ENCODE measurements at regions not wholly inside any gene's neighbourhood (a gene's known extent, or its start where the extent isn't known, plus 50 kb on each side); places are given as distances from the start of the nearest gene placed in this dataset.

DNA sequence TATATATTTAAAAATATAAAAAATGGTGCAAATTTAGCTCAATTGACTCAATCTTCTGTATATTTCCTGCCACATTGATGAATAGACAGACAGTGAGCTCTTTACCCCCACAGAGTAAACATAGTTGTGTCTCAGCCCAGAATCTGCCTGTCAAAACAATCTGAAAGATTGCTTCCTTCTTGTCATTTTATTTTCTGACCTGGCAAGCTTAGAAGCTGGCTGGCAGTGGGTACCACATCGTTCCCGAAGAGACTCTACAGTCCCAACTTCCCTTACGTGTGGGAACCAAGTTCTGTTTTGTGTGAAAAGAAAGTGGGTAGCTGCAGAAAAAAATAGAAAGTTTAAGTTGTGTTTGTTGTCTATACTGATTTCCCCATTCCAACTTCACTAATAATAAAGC, 629.3 kb upstream of the NEGR1 start:
- DNase-seq: no peak

DNA sequence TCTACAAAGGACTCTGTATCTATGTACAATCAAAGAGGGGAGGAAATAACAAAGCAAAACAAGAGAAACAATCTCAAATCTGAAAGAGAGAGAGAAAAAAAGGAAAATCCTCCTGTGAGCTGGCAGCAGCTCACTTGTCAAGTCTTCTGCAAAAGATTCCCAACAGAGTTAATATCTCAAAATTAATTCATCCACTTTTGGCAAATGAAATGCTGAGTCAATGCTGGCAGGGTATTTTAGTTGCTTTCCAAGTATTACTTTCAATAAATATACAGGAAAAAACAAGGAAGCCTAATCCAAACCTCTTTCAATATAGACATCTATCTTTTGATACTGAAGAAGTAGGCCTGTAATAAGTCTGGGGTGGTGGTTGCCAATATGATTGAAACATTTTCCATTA, 613.9 kb upstream of the NEGR1 start:
- DNase-seq: no peak

DNA sequence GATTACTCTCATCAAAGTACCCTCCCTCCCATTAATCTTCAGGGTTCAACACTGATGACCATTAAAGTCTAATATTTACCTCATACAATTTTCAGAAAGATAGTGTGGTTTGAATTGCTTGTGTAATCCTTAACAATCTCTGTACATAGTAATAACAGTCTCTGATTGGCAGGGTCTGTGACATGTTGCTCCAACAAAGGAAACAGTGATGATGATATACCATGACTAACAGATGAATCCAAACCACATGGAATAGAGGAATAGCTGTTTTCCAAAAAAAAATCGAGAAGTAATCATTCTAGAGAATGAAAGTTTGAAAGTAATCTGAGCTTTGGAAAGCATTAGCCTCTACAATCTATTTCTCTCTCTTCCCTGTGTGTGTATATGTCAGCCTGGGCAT, 610.1 kb upstream of the NEGR1 start:
- DNase-seq: no peak

DNA sequence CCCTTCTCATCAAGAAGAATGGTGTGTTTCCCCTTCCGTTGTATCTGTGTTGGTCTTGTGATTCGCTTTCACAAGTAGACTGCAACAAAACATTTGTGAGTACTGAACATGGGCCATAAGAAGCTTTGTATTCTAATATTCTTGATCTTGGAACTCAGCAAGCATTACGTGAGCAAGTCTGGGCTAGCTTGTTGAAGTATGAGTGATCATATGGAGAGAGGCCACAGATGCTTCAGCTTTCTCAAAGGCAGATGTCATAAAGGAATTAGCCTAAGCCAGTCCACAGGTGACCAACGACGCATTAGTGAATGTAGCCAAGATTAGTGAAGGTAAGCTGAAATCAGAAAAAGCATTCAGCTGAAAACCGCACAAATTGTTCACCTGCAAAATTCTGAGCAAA, 609.6 kb upstream of the NEGR1 start:
- DNase-seq: no peak

DNA sequence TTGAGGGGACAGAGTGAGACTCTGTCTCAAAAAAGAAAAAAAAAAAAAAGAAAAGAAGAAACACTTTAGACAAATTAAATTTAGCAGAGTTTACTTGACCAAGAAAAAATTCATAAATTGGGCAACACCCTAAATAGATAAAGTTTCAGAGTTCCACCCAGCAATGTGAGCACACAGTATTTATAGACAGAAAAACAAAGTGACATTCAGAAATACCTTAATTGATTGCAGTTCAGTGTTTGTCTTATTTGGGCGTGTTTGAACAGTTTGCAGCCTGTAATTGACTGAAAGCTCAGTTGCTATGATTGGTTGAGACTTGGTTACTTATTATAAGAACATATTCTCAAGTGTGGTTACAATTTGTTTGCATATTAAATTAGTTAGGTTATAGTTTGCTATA, 603.5 kb upstream of the NEGR1 start:
- DNase-seq: no peak

DNA sequence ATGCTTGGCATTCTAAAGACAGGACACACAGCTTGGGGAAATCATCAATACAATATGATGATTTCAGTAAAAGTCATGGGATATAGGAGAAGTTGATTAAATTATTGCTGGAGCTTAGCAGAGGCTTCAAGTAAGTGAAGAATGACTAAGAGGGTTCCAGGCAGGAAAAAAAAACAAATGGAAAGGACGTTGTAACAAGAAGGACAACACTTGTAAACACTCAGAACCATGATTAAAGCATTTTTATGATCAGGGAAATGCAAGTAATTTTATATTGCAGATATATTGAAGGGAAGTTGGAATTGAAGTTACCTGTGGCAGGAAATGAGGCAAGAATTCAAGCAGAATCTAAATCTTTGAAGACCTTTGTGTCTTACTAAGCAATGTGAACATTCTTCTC, 602.7 kb upstream of the NEGR1 start:
- DNase-seq: no peak

DNA sequence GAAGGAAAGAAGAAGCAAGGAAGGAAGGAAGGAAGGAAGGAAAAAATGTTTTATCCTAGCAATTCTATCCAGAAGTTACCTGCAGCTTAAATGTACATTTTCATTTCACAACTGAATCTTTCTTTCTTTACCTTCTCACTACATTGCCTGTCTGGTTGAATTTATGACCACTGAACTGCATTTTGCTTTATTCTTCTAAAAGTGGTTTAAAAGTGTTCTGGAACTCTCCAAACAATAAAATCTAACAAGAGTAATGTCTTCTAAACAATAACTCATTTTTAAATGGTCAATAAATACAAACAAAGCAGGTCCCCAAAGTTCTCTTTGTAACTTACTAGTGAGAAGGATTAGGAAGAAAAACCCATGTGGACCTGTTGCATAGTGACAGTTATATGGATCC, 587.5 kb upstream of the NEGR1 start:
- no peak for DNase-seq

DNA sequence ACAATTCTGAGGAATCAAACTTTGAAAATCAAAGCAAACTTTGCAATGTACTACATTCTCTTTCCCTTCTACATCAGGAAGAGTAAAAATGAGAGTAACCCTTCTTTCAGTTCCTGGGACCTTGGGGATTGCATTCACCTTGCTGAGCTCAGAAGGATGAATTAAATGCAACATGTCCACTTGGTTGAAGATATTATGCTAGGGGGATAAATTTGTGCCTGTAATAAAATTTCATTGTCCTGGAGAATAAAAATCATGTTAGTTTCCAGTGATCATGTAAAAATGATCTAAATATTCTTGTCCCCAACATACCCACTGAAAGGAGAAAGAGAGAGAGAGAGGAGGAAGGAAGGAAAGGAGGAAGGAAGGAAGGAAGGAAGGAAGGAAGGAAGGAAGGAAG, 587.1 kb upstream of the NEGR1 start:
- no peak for DNase-seq

DNA sequence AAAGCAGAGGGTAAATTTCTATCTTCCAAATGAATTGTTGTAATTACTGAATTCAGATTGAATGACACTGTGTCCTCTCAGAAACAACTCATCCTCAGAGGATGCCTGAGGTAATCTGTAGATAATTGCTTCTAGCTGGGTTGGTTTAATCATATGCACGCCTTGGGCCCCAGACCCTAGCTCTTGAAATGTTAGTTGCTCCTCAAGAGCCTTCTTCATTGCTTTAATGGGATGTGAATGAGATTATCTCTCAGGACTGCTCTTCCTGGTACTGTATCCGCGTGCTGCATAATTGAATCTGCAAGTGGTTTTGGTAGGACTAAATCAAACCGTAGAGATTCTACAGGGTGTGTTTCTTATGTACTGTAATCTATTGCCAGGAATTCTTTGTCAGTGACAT, 569.3 kb upstream of the NEGR1 start:
- no peak for DNase-seq

DNA sequence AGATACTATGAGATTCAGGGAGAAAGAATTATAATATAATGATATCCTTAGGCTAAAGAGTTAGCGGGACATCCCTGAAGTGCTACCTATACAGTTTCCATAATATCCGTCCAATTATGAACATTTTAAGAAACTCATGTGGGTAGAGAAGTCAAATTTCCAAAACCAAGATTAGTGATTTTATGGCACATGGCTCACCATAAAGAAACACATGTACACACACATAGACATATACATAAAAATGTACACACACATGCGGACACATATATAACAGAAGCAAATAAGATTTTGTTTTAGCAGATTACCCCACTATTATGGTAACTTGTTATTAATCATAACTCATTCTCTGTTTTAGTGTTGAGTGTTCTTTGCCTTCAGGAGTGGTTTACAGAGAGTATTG, 566.7 kb upstream of the NEGR1 start:
- DNase-seq: no peak

DNA sequence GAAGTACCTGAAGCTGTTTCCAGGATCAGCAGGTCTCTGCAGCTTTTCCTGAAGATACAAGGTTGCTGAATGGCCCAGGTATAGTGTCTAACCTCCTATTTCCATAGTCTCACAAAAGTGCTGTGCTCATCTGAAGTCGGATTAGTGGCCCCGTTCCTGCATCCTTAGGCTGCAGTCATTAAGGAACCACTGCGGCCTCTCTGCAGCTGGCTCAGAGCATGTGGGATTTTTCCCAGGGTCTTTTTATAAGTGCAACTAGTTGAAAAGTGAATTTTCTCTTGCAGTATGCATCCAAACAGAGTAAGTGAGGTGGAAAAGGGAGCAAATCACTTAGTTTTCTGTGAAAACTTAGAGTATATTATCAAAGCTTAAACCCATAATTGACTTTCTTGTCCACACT, 565.3 kb upstream of the NEGR1 start:
- DNase-seq: no peak

DNA sequence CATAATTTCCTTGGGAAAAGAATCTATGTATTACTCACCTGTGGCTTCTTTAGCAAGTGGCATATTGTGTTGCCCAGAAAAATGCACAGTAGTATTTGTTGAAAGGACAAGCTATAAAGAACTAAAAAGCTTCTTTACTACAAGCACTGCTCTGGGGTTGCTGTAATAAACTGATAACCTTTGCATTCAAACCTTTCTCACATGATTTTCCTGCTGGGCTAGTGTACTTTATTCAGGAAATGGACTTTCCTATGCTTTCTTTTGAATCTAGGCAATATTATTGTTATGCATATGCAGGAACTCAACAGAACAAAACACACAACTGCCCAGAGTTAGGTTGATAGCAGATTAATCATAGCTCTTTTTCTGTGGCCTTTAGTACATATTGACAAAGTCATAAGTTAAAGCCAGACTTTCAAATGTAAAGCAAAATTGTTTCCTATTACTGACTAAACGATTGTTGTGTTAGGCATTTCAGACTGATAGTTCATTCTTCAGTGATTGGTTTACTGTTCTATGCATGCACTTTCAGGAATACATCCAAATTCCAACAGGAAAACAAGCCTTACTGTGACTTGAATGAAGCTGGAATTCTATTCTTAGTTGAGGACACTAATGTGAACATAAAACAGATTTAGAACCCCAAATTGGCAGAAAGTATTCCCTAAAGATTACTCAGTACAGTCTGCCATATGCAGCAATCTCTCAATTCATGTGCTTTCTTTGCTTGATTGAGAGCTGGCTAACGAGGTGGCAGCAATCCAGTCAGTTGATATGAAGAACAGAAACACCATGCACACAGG, 564.3 kb upstream of the NEGR1 start:
- DNase-seq: no peak

DNA sequence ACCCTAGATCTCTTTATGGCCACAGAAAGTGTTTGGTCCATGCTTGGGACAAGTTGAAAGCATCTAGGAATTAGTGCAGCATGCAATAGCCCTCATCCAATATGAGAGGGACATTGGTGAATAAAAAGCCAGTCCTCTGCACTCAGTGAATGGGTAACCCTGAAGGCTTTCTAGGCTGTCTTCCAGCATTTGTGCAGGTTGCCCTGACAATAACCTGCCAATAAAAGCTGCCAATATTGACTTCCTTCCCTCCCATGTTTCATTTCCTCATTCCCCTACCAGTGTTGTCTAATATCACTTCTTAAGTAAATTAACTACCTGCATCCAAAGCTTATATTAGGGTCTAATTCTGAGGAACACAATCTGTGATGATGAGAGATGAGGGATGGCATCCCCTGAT, 563.6 kb upstream of the NEGR1 start:
- no peak for DNase-seq

DNA sequence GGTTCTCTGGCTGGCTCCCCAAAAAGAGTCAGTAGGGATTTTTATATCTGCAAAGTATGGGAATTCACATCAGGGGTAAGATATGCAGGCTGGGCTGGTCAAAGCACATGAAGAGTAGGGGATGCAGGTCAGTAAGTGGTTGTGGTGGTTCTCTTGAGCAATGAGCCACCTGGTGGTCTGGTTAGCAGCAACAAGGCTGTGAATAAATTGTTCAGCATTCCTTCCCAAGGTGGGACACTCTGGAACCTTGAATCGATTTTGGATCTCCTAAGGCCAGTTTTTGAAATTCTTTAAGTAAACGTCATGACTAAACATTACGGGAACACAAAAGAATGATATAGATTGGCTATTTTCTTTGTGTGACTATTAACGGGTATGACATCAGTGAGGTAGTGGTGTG, 563.0 kb upstream of the NEGR1 start:
- peak in 1 of 2 experiments; percentile 1 for DNase-seq

DNA sequence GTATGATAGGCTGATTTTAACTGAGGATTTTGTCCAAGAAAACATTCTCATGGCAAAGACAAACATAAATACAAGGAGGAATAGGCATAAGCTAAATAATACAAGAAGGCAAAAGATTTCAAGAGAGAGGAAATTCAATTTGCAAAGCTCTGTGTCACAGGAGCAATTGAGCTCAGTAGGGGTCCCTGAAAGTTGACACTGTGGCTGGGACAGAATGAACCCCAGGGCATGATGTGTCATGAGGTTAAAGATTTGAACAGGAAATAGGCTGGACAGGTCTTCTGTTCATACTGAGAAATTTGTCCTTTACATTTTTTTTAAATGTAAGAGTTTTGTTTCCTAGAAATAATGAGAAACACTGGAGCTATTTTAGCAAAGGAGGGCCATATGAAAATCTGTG, 555.4 kb upstream of the NEGR1 start:
- no peak for DNase-seq

DNA sequence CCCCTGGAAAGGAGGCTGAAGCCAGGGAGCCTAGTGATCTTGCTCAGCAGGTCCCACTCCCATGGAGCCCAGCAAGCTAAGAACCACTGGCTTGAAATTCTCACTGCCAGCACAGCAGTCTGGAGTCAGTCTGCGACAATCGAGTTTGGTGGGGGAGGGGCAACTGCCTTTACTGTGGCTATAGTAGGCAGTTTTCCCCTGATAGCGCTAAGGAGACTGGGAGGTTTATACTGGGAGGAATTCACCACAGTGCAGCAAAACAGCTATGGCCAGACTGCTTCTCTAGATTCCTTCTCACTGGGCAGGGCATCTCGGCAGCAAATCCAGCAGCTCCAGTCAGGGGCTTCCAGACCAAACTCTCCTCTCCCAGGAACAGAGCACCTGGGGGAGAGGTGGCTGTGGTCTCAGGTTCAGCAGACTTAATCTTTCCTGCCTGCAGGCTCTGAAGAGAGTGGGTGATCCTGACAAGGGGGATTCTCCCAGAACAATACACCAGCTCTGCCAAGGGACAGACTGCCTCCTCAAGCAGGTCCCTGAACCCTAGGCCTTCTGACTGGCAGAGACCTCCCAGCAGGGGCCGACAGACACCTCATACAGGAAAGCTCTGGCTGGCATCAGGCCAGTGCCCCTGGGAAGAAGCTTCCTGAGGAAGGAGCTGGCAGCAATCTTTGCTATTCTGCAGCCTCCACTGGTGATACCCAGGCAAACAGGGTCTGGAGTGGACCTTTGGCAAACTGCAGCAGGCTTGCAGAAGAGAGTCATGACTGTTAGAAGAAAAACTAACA, 548.5 kb upstream of the NEGR1 start:
- no peak for DNase-seq

DNA sequence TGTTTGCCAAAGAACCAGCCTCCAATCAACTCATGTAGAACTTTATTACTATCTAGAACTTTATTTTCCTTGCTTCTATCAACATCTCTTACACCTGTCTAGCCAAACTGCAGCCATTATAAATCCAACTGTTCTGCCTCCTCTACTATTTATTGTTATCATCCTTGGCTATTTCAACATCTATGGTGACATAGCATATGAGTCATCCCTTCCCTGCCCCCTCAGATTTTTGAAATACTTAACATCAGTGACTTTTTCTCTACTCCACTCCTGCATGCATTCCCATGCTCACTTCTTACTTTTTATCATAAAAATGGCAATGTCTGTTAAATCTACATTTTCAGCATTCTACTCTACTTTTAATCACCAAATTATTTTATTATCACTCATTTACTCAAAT, 544.9 kb upstream of the NEGR1 start:
- no peak for DNase-seq

DNA sequence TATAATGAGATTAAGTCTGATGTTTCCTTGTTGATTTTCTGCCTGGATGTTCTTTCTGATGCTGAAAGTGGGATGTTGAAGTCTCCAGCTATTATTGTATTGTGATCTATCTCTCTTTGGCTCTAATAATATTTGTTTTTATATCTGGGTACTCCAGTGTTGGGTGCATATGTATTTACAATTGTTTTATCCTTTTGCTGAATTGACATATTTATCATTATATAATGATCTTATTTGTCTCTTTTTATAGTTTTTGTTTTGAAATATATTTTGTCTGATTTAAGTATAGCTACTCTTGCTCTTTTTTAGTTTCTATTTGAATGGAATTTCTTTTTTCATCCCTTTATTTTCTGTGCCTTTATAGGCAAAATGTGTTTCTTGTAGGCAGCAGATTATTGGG, 522.2 kb upstream of the NEGR1 start:
- DNase-seq: no peak

DNA sequence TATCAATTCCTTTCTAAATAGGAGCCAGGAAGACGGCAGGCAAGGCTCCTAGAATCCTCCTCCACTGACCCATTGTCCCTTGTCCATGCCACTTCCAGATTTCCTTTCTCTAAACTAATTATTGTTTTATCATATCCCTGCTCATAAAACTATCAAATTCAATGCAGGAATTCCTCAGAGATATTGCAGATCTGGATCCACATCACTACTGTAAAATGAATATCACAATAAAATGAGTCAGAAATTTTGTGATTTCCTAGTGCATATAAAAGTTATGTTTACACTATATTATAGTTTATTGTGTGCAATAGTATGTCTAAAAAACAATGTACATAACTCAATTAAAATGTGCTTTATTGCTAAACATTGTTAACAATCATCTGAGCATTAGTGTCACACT, 498.7 kb upstream of the NEGR1 start:
- no peak for DNase-seq

DNA sequence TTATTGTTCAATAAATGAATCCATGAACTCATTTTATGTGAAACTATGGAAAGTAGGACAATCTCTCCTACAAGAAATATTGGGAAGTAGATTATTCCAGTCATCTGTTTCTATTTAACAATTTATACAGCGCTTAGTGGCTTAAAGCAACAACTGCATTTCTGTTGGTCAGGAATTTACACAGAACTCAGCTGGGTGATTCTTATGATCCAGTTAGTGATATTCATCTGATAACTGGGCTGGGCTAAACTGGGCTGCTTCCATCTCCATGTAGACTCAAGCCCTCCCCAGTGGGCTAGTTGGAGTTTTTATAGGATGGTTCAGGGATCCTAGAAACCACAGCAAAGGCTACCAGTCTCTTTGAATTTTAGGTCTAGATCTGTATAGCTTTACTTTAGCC, 497.9 kb upstream of the NEGR1 start:
- DNase-seq: no peak

DNA sequence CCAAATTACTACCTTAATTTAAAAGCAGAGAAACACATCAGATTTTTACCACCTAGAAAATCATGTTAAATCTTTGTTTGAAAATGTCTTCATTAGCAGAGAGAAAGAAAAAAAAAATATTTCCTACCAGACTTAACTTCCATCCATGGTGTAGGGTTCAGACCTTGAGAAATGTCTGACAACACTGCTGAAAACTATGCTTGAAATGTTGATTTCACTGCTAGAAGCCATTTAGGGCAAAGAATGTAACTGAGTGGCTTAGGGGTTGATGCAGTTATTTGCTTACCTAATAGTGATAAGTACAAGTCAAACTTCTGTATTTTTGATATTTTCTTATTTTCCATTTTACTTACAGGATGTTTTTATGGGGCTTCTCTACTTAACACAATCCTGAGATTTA, 495.6 kb upstream of the NEGR1 start:
- DNase-seq: no peak

DNA sequence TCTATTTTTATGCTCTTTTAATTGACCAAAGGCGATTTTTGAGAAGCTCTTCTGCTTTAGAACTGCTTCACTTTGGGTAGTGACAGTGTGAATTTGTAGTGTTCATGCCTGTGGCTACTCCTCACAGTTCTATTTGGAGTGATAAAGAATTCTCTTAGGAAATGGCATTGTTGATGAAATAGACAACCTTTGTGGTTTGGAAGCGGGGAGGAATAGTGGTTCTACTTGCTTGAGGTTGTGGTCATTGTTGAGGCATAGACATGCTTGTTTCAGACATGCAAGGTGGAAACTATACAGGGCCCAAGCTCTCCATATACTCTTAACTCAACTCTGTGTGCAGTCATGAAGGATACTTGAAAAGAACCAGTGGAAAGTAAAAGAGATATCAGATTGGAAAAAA, 481.1 kb upstream of the NEGR1 start:
- no peak for DNase-seq

DNA sequence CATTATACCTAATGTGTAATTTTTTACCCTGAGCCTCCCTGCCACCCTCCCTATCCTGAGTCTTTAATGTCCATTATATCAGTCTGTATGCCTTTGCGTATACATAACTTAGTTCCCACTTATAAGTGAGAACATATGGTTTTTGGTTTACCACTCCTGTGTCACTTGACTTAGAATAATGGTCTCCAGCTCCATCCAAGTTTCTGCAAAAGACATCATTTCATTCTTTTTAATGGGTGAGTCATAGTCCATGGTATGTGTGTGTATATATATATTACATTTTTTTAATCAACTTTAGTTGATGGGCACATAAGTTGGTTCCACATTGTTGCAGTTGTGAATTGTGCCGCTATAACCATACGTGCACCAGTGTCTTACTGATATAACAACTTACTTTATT, 477.1 kb upstream of the NEGR1 start:
- DNase-seq: no peak

DNA sequence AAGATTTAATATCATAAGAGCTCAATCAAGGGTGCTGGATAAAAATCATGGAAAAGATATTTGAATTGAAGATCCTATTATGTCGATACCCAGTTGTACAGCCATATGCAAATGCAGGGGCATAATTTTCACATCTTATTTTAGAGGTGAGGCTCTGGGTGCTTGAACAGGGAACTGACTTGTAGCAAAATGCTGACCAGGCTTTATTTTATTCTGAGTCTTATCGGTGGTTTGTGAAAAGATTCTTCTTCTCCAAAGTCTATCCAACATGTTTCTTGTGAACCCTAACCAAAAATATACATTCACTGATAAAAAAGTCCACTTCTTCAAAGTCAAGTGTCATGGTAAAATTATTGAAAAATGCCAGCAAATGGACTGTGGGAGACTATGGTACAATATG, 475.5 kb upstream of the NEGR1 start:
- no peak for DNase-seq

DNA sequence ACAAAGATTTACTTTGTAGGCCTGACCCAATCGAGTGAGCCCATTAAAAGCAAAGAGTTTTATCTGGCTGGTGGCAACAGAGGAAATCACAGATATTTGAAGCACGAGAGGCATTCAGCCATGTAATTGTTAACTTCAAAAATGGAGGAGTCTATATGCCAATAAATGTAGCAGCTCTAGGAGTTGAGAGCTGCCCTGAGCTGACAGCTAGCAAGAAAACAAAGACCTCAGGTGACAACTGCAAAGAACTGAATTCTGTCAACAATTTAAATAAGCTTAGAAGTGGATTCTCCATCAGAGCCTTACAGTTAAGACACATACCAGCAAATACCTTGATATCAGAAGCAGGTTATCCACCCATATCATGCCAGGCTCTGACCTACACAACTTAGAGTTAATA, 463.1 kb upstream of the NEGR1 start:
- no peak for DNase-seq
